ELR (cell line): ENCODE measurements at regions not wholly inside any gene's neighbourhood (a gene's known extent, or its start where the extent isn't known, plus 50 kb on each side); places are given as distances from the start of the nearest gene placed in this dataset.
A peak's percentile ranks its signal among the peaks of the same experiment; 100 is the strongest.
"Not testable (repeated sequence)": the region's sequence is repeated elsewhere in the genome, so short reads cannot be mapped to it uniquely, and the experiment has no call there.

Experiments
- DNase-seq: peaks from one replicate; pipeline ENCODE4 v3.0.0-alpha.2; 2015; ENCODE audit warnings: low read depth

- DNase-seq = no peak
These were observed 2022.9 kb upstream of the CDH6 start for GRCh38 chr5:29170599-29170998.

- no peak for DNase-seq
These were observed 2023.6 kb upstream of the CDH6 start for GRCh38 chr5:29169886-29170285.

GRCh38 chr5:29162297-29162696, 2031.2 kb upstream of the CDH6 start:
- DNase-seq = no peak

- no peak for DNase-seq
These were observed 2031.8 kb upstream of the CDH6 start for GRCh38 chr5:29161399-29162291.

- DNase-seq = no peak
These were observed 2035.5 kb upstream of the CDH6 start for GRCh38 chr5:29157975-29158374.

GRCh38 chr5:29150840-29151239, 2042.6 kb upstream of the CDH6 start:
- DNase-seq = no peak

- DNase-seq = no peak
These were observed 2044.9 kb upstream of the CDH6 start for GRCh38 chr5:29148581-29148980.

GRCh38 chr5:29148073-29148472, 2045.4 kb upstream of the CDH6 start:
- DNase-seq = no peak

- DNase-seq = no peak
These were observed 2050.2 kb upstream of the CDH6 start for GRCh38 chr5:29143266-29143665.

- no peak for DNase-seq
These were observed 2059.1 kb upstream of the CDH6 start for GRCh38 chr5:29134418-29134817.

GRCh38 chr5:29131285-29131684, 2062.2 kb upstream of the CDH6 start:
- no peak for DNase-seq

- no peak for DNase-seq
These were observed 2062.7 kb upstream of the CDH6 start for GRCh38 chr5:29130786-29131185.

GRCh38 chr5:29127524-29128156, 2065.8 kb upstream of the CDH6 start:
- not testable (repeated sequence) for DNase-seq

GRCh38 chr5:29126462-29126861, 2067.0 kb upstream of the CDH6 start:
- not testable (repeated sequence) for DNase-seq

GRCh38 chr5:29122306-29122705, 2071.2 kb upstream of the CDH6 start:
- DNase-seq = no peak

GRCh38 chr5:29114331-29114768, 2076.0 kb upstream of the CDH9 start:
- no peak for DNase-seq

- no peak for DNase-seq
These were observed 2075.1 kb upstream of the CDH9 start for GRCh38 chr5:29113516-29113915.

- no peak for DNase-seq
These were observed 2061.2 kb upstream of the CDH9 start for GRCh38 chr5:29099585-29099984.

GRCh38 chr5:29089591-29090130, 2051.3 kb upstream of the CDH9 start:
- DNase-seq = no peak

- DNase-seq = no peak
These were observed 2046.8 kb upstream of the CDH9 start for GRCh38 chr5:29085142-29085541.

- DNase-seq = no peak
These were observed 2041.4 kb upstream of the CDH9 start for GRCh38 chr5:29079771-29080170.

- peak; percentile 1 for DNase-seq
These were observed 2039.1 kb upstream of the CDH9 start for GRCh38 chr5:29077451-29077850.

- DNase-seq = no peak
These were observed 2030.7 kb upstream of the CDH9 start for GRCh38 chr5:29069104-29069402.
